SU-DHL-6 (cell line): ENCODE measurements at regions not wholly inside any gene's neighbourhood (a gene's known extent, or its start where the extent isn't known, plus 50 kb on each side); places are given as distances from the start of the nearest gene placed in this dataset.

Experiments
- H2AFZ ChIP-seq: fragments of 200-600 bp; sonication (generic); 2 replicates; pipeline ENCODE4 v1.6.1; 2014; ENCODE audit warnings: low read depth, mild to moderate bottlenecking, moderate library complexity, mixed read lengths, antibody characterized with exemption, low read length; ENCODE audit not compliant: severe bottlenecking
- H3F3A ChIP-seq: fragments of 200-600 bp; shearing (Covaris generic); 2 replicates; pipeline ENCODE4 v1.6.0; 2016; ENCODE audit warnings: antibody characterized with exemption, mild to moderate bottlenecking; ENCODE audit not compliant: insufficient read depth
- H3K27ac ChIP-seq: fragments of 200-600 bp; sonication (generic); 2 replicates; pipeline ENCODE4 v1.5.1; 2016; ENCODE audit warnings: low read depth, mild to moderate bottlenecking, low read length, moderate library complexity, mixed read lengths
- H3K27me3 ChIP-seq: fragments of 200-600 bp; sonication (generic), shearing (Covaris generic); 2 replicates; pipeline ENCODE4 v1.6.0; 2014; ENCODE audit warnings: mild to moderate bottlenecking, low read length
- H3K36me3 ChIP-seq: fragments of 200-600 bp; sonication (generic); 2 replicates; pipeline ENCODE4 v1.6.1; 2014; ENCODE audit warnings: mild to moderate bottlenecking, low read length, mixed read lengths
- H3K4me2 ChIP-seq: fragments of 300-600, 200-600 bp; shearing (Covaris generic), sonication (generic); 2 replicates; pipeline ENCODE4 v1.6.0; 2014; ENCODE audit warnings: low read length, low read depth, mild to moderate bottlenecking; ENCODE audit not compliant: poor library complexity, severe bottlenecking
- H3K4me3 ChIP-seq: fragments of 200-600 bp; sonication (generic); 2 replicates; pipeline ENCODE4 v1.5.1; 2014; ENCODE audit warnings: antibody characterized with exemption, low read length, mild to moderate bottlenecking, mixed read lengths; ENCODE audit not compliant: insufficient read depth, poor library complexity, severe bottlenecking
- H3K79me2 ChIP-seq: fragments of 200-600 bp; sonication (generic); 2 replicates; pipeline ENCODE4 v1.6.1; 2014; ENCODE audit warnings: mild to moderate bottlenecking, low read length, moderate library complexity; ENCODE audit not compliant: insufficient read depth
- H3K9ac ChIP-seq: fragments of 200-600 bp; sonication (generic); 2 replicates; pipeline ENCODE4 v1.7.0; 2014; ENCODE audit warnings: mild to moderate bottlenecking, low read length
- H3K9me2 ChIP-seq: fragments of 200-600 bp; sonication (generic); replicated peaks from 2 replicates; pipeline ENCODE4 v1.6.1; 2014; ENCODE audit warnings: low read length; ENCODE audit not compliant: insufficient read depth
- H3K9me3 ChIP-seq: fragments of 200-600 bp; sonication (generic); 2 replicates; pipeline ENCODE4 v1.6.1; 2014; ENCODE audit warnings: low read length, mixed read lengths; ENCODE audit not compliant: insufficient read depth
- H4K20me1 ChIP-seq: fragments of 200-600 bp; sonication (generic); 2 replicates; pipeline ENCODE4 v1.6.1; 2014; ENCODE audit warnings: low read depth, mild to moderate bottlenecking, antibody characterized with exemption, low read length, moderate library complexity, mixed read lengths
- EZH2phosphoT487 ChIP-seq: fragments of 200-600 bp; sonication (generic), shearing (Covaris generic); conservative IDR thresholded peaks from 2 replicates; pipeline ENCODE4 v1.6.1; 2018; ENCODE audit warnings: mild to moderate bottlenecking, antibody characterized with exemption, low read length, moderate library complexity, mixed read lengths
- TF ChIP-seq, protein P1 (sequence below): fragments of 200-600 bp; sonication (generic); IDR thresholded peaks from one replicate; pipeline ENCODE4 v1.5.1; 2017; ENCODE audit warnings: antibody characterized with exemption, mild to moderate bottlenecking, low read length, moderate library complexity; ENCODE audit not compliant: insufficient read depth, poor library complexity, severe bottlenecking

GRCh38 chr16:26756633-26757032 is 310.1 kb upstream of the C16orf82 start:
- no peaks in the 10 kb centered on the region for H4K20me1 ChIP-seq
- TF ChIP-seq, protein P1, sequence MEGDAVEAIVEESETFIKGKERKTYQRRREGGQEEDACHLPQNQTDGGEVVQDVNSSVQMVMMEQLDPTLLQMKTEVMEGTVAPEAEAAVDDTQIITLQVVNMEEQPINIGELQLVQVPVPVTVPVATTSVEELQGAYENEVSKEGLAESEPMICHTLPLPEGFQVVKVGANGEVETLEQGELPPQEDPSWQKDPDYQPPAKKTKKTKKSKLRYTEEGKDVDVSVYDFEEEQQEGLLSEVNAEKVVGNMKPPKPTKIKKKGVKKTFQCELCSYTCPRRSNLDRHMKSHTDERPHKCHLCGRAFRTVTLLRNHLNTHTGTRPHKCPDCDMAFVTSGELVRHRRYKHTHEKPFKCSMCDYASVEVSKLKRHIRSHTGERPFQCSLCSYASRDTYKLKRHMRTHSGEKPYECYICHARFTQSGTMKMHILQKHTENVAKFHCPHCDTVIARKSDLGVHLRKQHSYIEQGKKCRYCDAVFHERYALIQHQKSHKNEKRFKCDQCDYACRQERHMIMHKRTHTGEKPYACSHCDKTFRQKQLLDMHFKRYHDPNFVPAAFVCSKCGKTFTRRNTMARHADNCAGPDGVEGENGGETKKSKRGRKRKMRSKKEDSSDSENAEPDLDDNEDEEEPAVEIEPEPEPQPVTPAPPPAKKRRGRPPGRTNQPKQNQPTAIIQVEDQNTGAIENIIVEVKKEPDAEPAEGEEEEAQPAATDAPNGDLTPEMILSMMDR = no peak
- no peak for TF ChIP-seq EZH2phosphoT487
- H3K9me3 ChIP-seq = no peaks in the 10 kb centered on the region
- no peak overlapping the region for H3K4me2 ChIP-seq
- H3F3A ChIP-seq = no peaks in the 10 kb centered on the region
- no peak overlapping the region for H2AFZ ChIP-seq
- H3K27ac ChIP-seq = no peak overlapping the region
- no peak overlapping the region for H3K4me3 ChIP-seq
- no peaks in the 10 kb centered on the region for H3K79me2 ChIP-seq
- no peaks in the 10 kb centered on the region for H3K27me3 ChIP-seq
- H3K36me3 ChIP-seq = no peaks in the 10 kb centered on the region
- H3K9ac ChIP-seq = no peak overlapping the region
- no peaks in the 10 kb centered on the region for H3K9me2 ChIP-seq

GRCh38 chr16:26762594-26762993 is 304.1 kb upstream of the C16orf82 start:
- H4K20me1 ChIP-seq = no peaks in the 10 kb centered on the region
- no peaks in the 10 kb centered on the region for H3K36me3 ChIP-seq
- TF ChIP-seq EZH2phosphoT487 = no peak
- TF ChIP-seq, protein P1 = no peak
- no peaks in the 10 kb centered on the region for H3K9me3 ChIP-seq
- H3K9me2 ChIP-seq = no peaks in the 10 kb centered on the region
- no peaks in the 10 kb centered on the region for H3K79me2 ChIP-seq
- no peaks in the 10 kb centered on the region for H3F3A ChIP-seq
- H2AFZ ChIP-seq = no peak overlapping the region
- no peak overlapping the region for H3K27ac ChIP-seq
- no peak overlapping the region for H3K9ac ChIP-seq
- H3K4me2 ChIP-seq = no peak overlapping the region
- H3K27me3 ChIP-seq = no peaks in the 10 kb centered on the region
- no peak overlapping the region for H3K4me3 ChIP-seq

- Histone ChIP-seq H2AFZ (no peak overlapping the region), H3K27ac (no peak overlapping the region), H3K9me3 (no peaks in the 10 kb centered on the region), H3K4me2 (no peak overlapping the region), H3F3A (no peaks in the 10 kb centered on the region), H3K79me2 (no peaks in the 10 kb centered on the region), H3K27me3 (no peaks in the 10 kb centered on the region), H4K20me1 (no peaks in the 10 kb centered on the region), H3K36me3 (no peaks in the 10 kb centered on the region), H3K9me2 (no peaks in the 10 kb centered on the region), H3K9ac (no peak overlapping the region), H3K4me3 (no peak overlapping the region)
- no peak for TF ChIP-seq EZH2phosphoT487
- TF ChIP-seq, protein P1 = no peak
Observed at GRCh38 chr16:26765087-26765486, 301.6 kb upstream of the C16orf82 start.

DNA sequence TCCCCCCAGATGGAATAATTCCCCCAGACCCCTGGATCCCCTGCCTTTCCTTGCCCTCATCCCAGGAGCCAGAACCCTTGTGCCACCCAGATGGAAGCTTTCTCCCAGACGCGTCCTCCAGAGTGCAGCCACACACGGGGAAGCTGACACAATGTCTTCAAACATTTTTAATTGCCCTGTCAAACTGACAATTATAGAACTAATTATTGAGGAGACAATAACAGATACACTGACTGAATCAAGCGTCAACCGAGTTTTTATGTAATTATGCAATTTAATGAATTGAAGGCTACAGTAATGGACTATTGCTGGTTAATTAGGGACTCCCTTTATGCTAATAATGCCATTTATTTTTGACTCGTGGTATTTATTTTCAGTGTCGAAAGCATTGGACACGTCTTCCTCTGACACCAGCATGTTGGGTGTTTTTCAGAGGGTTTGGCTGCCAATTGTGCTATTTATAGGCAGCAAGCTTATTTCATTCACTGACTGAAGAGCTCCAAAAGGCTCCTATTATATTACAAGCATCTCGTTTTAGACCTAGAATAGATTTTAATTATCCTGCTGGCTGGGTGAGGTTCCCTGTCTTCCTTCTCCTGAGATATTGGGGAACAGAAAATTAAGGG is 298.2 kb upstream of the C16orf82 start:
- H3K9me3 ChIP-seq = no peaks in the 10 kb centered on the region
- H3K9ac ChIP-seq = no peak overlapping the region
- H3K9me2 ChIP-seq = no peaks in the 10 kb centered on the region
- TF ChIP-seq, protein P1 = no peak
- no peak for TF ChIP-seq EZH2phosphoT487
- H3K4me2 ChIP-seq = no peak overlapping the region
- no peaks in the 10 kb centered on the region for H3K27me3 ChIP-seq
- no peaks in the 10 kb centered on the region for H4K20me1 ChIP-seq
- H3K27ac ChIP-seq = no peak overlapping the region
- H3K4me3 ChIP-seq = no peak overlapping the region
- no peaks in the 10 kb centered on the region for H3K36me3 ChIP-seq
- no peaks in the 10 kb centered on the region for H3K79me2 ChIP-seq
- no peak overlapping the region for H2AFZ ChIP-seq
- no peaks in the 10 kb centered on the region for H3F3A ChIP-seq
